ENCODE measurements at regions not wholly inside any gene's neighbourhood (a gene's known extent, or its start where the extent isn't known, plus 50 kb on each side); places are given as distances from the start of the nearest gene placed in this dataset.

- TF ChIP-seq, protein P1, sequence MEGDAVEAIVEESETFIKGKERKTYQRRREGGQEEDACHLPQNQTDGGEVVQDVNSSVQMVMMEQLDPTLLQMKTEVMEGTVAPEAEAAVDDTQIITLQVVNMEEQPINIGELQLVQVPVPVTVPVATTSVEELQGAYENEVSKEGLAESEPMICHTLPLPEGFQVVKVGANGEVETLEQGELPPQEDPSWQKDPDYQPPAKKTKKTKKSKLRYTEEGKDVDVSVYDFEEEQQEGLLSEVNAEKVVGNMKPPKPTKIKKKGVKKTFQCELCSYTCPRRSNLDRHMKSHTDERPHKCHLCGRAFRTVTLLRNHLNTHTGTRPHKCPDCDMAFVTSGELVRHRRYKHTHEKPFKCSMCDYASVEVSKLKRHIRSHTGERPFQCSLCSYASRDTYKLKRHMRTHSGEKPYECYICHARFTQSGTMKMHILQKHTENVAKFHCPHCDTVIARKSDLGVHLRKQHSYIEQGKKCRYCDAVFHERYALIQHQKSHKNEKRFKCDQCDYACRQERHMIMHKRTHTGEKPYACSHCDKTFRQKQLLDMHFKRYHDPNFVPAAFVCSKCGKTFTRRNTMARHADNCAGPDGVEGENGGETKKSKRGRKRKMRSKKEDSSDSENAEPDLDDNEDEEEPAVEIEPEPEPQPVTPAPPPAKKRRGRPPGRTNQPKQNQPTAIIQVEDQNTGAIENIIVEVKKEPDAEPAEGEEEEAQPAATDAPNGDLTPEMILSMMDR (IDR thresholded peaks at IDR 0.05) = no peak
- TF ChIP-seq POLR2AphosphoS5 (IDR thresholded peaks at IDR 0.05) (no peak), POLR2A (IDR thresholded peaks at IDR 0.05) (no peak), EP300 (IDR thresholded peaks at IDR 0.05) (no peak)
Observed at GRCh38 chr3:191859531-191859930, 398.6 kb downstream of the PYDC2 start.

All from stomach (tissue), 4 donors.